Hepatocyte (in vitro differentiated cells): ENCODE measurements at regions not wholly inside any gene's neighbourhood (a gene's known extent, or its start where the extent isn't known, plus 50 kb on each side); places are given as distances from the start of the nearest gene placed in this dataset.
A peak's percentile ranks its signal among the peaks of the same experiment; 100 is the strongest.

Source experiments
- DNase-seq: peaks from one replicate; pipeline ENCODE4 v3.0.0-alpha.2; 2016; ENCODE audit warnings: low spot score
- H2AFZ ChIP-seq: fragments of 200-600 bp; sonication (generic); 2 replicates; pipeline ENCODE4 v1.6.0; 2016; ENCODE audit warnings: antibody characterized with exemption, mild to moderate bottlenecking
- H3K27ac ChIP-seq: fragments of 200-600 bp; sonication (generic); 2 replicates; pipeline ENCODE4 v1.5.1; 2016; ENCODE audit warnings: mild to moderate bottlenecking
- H3K27me3 ChIP-seq: fragments of 200-600 bp; sonication (generic); 2 replicates; pipeline ENCODE4 v1.6.1; 2016
- H3K36me3 ChIP-seq: fragments of 200-600 bp; sonication (generic); replicated peaks from 2 replicates; pipeline ENCODE4 v1.5.1; 2016; ENCODE audit warnings: low read depth; ENCODE audit not compliant: insufficient read depth
- H3K4me1 ChIP-seq: fragments of 200-600 bp; sonication (generic); 2 replicates; pipeline ENCODE4 v1.5.1; 2016; ENCODE audit warnings: mild to moderate bottlenecking, moderate library complexity; ENCODE audit not compliant: insufficient read depth
- H3K4me2 ChIP-seq: fragments of 200-600 bp; sonication (generic); 2 replicates; pipeline ENCODE4 v1.6.0; 2016
- H3K4me3 ChIP-seq: fragments of 200-600 bp; sonication (generic); 2 replicates; pipeline ENCODE4 v1.5.1; 2016; ENCODE audit warnings: mild to moderate bottlenecking
- H3K79me2 ChIP-seq: fragments of 200-600 bp; sonication (generic); 2 replicates; pipeline ENCODE4 v1.6.0; 2017; ENCODE audit warnings: mild to moderate bottlenecking
- H3K9me2 ChIP-seq: fragments of 200-600 bp; sonication (generic); replicated peaks from 2 replicates; pipeline ENCODE4 v1.6.0; 2017; ENCODE audit warnings: mild to moderate bottlenecking; ENCODE audit not compliant: insufficient read depth
- H3K9me3 ChIP-seq: fragments of 200-600 bp; sonication (generic); 2 replicates; pipeline ENCODE4 v1.5.1; 2016; ENCODE audit warnings: low read depth, mild to moderate bottlenecking
- H4K20me1 ChIP-seq: fragments of 200-600 bp; sonication (generic); 2 replicates; pipeline ENCODE4 v1.6.0; 2016; ENCODE audit warnings: mild to moderate bottlenecking; ENCODE audit not compliant: insufficient read depth, poor library complexity, severe bottlenecking
- CTCF ChIP-seq: fragments of 200-600 bp; sonication (generic); IDR thresholded peaks from 2 replicates; pipeline ENCODE4 v1.5.1; 2016; ENCODE audit warnings: antibody characterized with exemption, mild to moderate bottlenecking; ENCODE audit not compliant: poor library complexity
- EZH2 ChIP-seq: fragments of 200-600 bp; sonication (generic); IDR thresholded peaks from 2 replicates; pipeline ENCODE4 v1.6.1; 2016; ENCODE audit warnings: antibody characterized with exemption, mild to moderate bottlenecking, borderline replicate concordance
- EZH2phosphoT487 ChIP-seq: fragments of 200-600 bp; sonication (generic); IDR thresholded peaks from one replicate; pipeline ENCODE4 v1.6.1; 2018; ENCODE audit warnings: antibody characterized with exemption, mild to moderate bottlenecking, low read depth, moderate library complexity; ENCODE audit not compliant: unreplicated experiment, severe bottlenecking
- WGBS: methylation state at CpG from one replicate; pipeline ENCODE4 v1.1.6; 2016; ENCODE audit warnings: low lambda C conversion rate; ENCODE audit errors: missing lambda C conversion rate; 5-methylcytosine and 5-hydroxymethylcytosine counted together

- Histone ChIP-seq H3K27ac (no peak overlapping the region), H4K20me1 (no peaks in the 10 kb centered on the region), H2AFZ (no peak overlapping the region), H3K4me1 (peaks cover 7% of the 10 kb centered on the region), H3K9me3 (no peaks in the 10 kb centered on the region), H3K36me3 (no peaks in the 10 kb centered on the region), H3K4me2 (no peak overlapping the region), H3K9me2 (no peaks in the 10 kb centered on the region), H3K4me3 (no peak overlapping the region), H3K79me2 (no peaks in the 10 kb centered on the region), H3K27me3 (no peaks in the 10 kb centered on the region)
- TF ChIP-seq CTCF (no peak), EZH2phosphoT487 (no peak), EZH2 (no peak)
- 58% methylated on average over 4 of the region's 4 CpGs for WGBS
- no peak for DNase-seq
Measured at GRCh38 chr4:159425737-159426305, 322.9 kb downstream of the RAPGEF2 start.

GRCh38 chr4:159428293-159428692 is 325.4 kb downstream of the RAPGEF2 start:
- Histone ChIP-seq H3K9me2 (no peaks in the 10 kb centered on the region), H3K4me2 (no peak overlapping the region), H3K9me3 (no peaks in the 10 kb centered on the region), H4K20me1 (no peaks in the 10 kb centered on the region), H3K4me3 (no peak overlapping the region), H3K27ac (no peak overlapping the region), H2AFZ (no peak overlapping the region), H3K27me3 (no peaks in the 10 kb centered on the region), H3K79me2 (no peaks in the 10 kb centered on the region), H3K4me1 (no peaks in the 10 kb centered on the region), H3K36me3 (no peaks in the 10 kb centered on the region)
- WGBS = 94% methylated on average over 5 of the region's 5 CpGs
- no peak for DNase-seq
- TF ChIP-seq EZH2 (no peak), EZH2phosphoT487 (no peak), CTCF (no peak)

- H3K4me1 ChIP-seq = no peaks in the 10 kb centered on the region
- no peak overlapping the region for H3K27ac ChIP-seq
- H3K79me2 ChIP-seq = no peaks in the 10 kb centered on the region
- H2AFZ ChIP-seq = peak overlapping the region; percentile 24
- no peaks in the 10 kb centered on the region for H3K36me3 ChIP-seq
- no peaks in the 10 kb centered on the region for H4K20me1 ChIP-seq
- H3K4me3 ChIP-seq = no peak overlapping the region
- H3K27me3 ChIP-seq = no peaks in the 10 kb centered on the region
- no peaks in the 10 kb centered on the region for H3K9me3 ChIP-seq
- 61% methylated on average over 6 of the region's 6 CpGs for WGBS
- TF ChIP-seq EZH2phosphoT487 (no peak), CTCF (no peak), EZH2 (no peak)
- no peaks in the 10 kb centered on the region for H3K9me2 ChIP-seq
- DNase-seq = no peak
- H3K4me2 ChIP-seq = no peak overlapping the region
Measured at GRCh38 chr4:159428975-159429692, 326.3 kb downstream of the RAPGEF2 start.
